ENCODE measurements at regions not wholly inside any gene's neighbourhood (a gene's known extent, or its start where the extent isn't known, plus 50 kb on each side); places are given as distances from the start of the nearest gene placed in this dataset.

GRCh38 chr9:31492229-31492628 lies 892.2 kb upstream of the ACO1 start:
- TF ChIP-seq, protein P1, sequence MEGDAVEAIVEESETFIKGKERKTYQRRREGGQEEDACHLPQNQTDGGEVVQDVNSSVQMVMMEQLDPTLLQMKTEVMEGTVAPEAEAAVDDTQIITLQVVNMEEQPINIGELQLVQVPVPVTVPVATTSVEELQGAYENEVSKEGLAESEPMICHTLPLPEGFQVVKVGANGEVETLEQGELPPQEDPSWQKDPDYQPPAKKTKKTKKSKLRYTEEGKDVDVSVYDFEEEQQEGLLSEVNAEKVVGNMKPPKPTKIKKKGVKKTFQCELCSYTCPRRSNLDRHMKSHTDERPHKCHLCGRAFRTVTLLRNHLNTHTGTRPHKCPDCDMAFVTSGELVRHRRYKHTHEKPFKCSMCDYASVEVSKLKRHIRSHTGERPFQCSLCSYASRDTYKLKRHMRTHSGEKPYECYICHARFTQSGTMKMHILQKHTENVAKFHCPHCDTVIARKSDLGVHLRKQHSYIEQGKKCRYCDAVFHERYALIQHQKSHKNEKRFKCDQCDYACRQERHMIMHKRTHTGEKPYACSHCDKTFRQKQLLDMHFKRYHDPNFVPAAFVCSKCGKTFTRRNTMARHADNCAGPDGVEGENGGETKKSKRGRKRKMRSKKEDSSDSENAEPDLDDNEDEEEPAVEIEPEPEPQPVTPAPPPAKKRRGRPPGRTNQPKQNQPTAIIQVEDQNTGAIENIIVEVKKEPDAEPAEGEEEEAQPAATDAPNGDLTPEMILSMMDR (IDR thresholded peaks at IDR 0.05): no peak
- TF ChIP-seq POLR2A (IDR thresholded peaks at IDR 0.05): no peak

Data from testis (tissue), 2 donors.